Tibial nerve (tissue), 4 donors: ENCODE measurements at regions not wholly inside any gene's neighbourhood (a gene's known extent, or its start where the extent isn't known, plus 50 kb on each side); places are given as distances from the start of the nearest gene placed in this dataset.

Experiments
- EP300 ChIP-seq, 2 donors: sonication (generic); formaldehyde crosslinking; IDR thresholded peaks; one replicate each; pipeline ENCODE4 v1.6.1; 2017; ENCODE audit warnings: antibody characterized with exemption in 2 of 2, mild to moderate bottlenecking in 1 of 2
- TF ChIP-seq, protein P1 (sequence below), 5 experiments: fragments of 200-600 bp in 3 of 5; fragments of 450-650 bp in 2 of 5; sonication (generic) in 3 of 5; IDR thresholded peaks; one replicate each; pipeline ENCODE4 v1.5.1; 2016 to 2019; ENCODE audit warnings: antibody characterized with exemption in 5 of 5, mild to moderate bottlenecking in 3 of 5, moderate library complexity in 2 of 5

DNA sequence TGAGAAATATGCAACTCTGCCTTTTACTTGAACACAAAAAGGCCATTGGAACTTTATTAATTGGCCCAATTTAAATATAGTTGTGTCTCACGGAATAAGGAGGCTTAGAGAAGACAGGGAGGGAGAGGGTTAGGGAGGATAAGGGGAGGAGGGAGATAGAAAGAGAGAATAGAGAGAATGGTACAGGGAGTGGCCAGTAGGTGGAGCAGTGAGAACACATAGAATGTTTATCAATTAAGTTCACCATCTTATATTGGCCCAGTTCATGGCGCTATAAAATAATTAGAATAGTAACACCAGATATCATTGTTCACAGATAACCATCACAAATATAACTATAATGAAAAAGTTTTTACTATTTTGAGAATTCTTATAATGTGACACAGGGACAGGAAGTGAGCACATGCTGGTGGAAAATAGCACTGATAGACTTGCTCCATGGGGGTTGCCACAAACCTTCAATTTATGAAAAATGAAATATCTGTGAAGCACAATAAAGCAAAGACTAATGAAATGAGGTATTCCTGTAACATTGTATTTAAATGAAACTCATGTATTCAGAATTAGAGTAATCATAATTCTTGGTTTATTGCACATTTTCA, 374.1 kb upstream of the MANEA start:
- TF ChIP-seq, protein P1, sequence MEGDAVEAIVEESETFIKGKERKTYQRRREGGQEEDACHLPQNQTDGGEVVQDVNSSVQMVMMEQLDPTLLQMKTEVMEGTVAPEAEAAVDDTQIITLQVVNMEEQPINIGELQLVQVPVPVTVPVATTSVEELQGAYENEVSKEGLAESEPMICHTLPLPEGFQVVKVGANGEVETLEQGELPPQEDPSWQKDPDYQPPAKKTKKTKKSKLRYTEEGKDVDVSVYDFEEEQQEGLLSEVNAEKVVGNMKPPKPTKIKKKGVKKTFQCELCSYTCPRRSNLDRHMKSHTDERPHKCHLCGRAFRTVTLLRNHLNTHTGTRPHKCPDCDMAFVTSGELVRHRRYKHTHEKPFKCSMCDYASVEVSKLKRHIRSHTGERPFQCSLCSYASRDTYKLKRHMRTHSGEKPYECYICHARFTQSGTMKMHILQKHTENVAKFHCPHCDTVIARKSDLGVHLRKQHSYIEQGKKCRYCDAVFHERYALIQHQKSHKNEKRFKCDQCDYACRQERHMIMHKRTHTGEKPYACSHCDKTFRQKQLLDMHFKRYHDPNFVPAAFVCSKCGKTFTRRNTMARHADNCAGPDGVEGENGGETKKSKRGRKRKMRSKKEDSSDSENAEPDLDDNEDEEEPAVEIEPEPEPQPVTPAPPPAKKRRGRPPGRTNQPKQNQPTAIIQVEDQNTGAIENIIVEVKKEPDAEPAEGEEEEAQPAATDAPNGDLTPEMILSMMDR (IDR thresholded peaks at IDR 0.05): peak in 4 of 5 experiments; percentile 17 to 38 (median 19)
- no peak for TF ChIP-seq EP300 (IDR thresholded peaks at IDR 0.05)
